ENCODE measurements at regions not wholly inside any gene's neighbourhood (a gene's known extent, or its start where the extent isn't known, plus 50 kb on each side); places are given as distances from the start of the nearest gene placed in this dataset.

- Histone ChIP-seq H3K4me3 (ENCODE audit: insufficient read depth, low read length) (no peak overlapping the region), H3K9me3 (ENCODE audit: low read depth, low read length) (no peaks in the 10 kb centered on the region), H3K27me3 (ENCODE audit: insufficient read depth, low read length) (no peaks in the 10 kb centered on the region), H2AFZ (ENCODE audit: low read length) (no peak overlapping the region), H4K20me1 (ENCODE audit: insufficient read depth, low read length) (no peaks in the 10 kb centered on the region), H3K4me2 (ENCODE audit: insufficient read depth, low read length) (no peak overlapping the region), H3K27ac (ENCODE audit: low read depth, low read length) (peak overlapping the region; percentile 100), H3K79me2 (ENCODE audit: insufficient read depth, low read length) (peaks cover 19% of the 10 kb centered on the region), H3K4me1 (ENCODE audit: insufficient read depth, low read length) (peaks cover 11% of the 10 kb centered on the region), H3K36me3 (ENCODE audit: insufficient read depth, low read length) (no peaks in the 10 kb centered on the region)
- TF ChIP-seq CTCF (IDR thresholded peaks at IDR 0.05; ENCODE audit: extremely low read depth, low read depth, low read length), result no peak
- no peak for DNase-seq (ENCODE audit: insufficient read length, low spot score, missing footprints)
Observed at GRCh38 chr6:27840572-27840971, 71.6 kb downstream of the OR2B2 start.

- Histone ChIP-seq H3K4me3 (ENCODE audit: insufficient read depth, low read length) (peak overlapping the region; percentile 83), H3K4me1 (ENCODE audit: insufficient read depth, low read length) (peaks cover 11% of the 10 kb centered on the region), H3K27ac (ENCODE audit: low read depth, low read length) (peak overlapping the region; percentile 100), H3K9me3 (ENCODE audit: low read depth, low read length) (no peaks in the 10 kb centered on the region), H3K36me3 (ENCODE audit: insufficient read depth, low read length) (no peaks in the 10 kb centered on the region), H2AFZ (ENCODE audit: low read length) (peak overlapping the region; percentile 55), H4K20me1 (ENCODE audit: insufficient read depth, low read length) (no peaks in the 10 kb centered on the region), H3K4me2 (ENCODE audit: insufficient read depth, low read length) (peak overlapping the region; percentile 94), H3K79me2 (ENCODE audit: insufficient read depth, low read length) (peaks cover 23% of the 10 kb centered on the region), H3K27me3 (ENCODE audit: insufficient read depth, low read length) (no peaks in the 10 kb centered on the region)
- DNase-seq (ENCODE audit: insufficient read length, low spot score, missing footprints), result peak; percentile 85
- no peak for TF ChIP-seq CTCF (IDR thresholded peaks at IDR 0.05; ENCODE audit: extremely low read depth, low read depth, low read length)
Observed at GRCh38 chr6:27839626-27840475, 72.3 kb downstream of the OR2B2 start.

- no peak for TF ChIP-seq CTCF (IDR thresholded peaks at IDR 0.05; ENCODE audit: extremely low read depth, low read depth, low read length)
- Histone ChIP-seq H3K9me3 (ENCODE audit: low read depth, low read length) (no peaks in the 10 kb centered on the region), H3K4me1 (ENCODE audit: insufficient read depth, low read length) (peaks cover 11% of the 10 kb centered on the region), H4K20me1 (ENCODE audit: insufficient read depth, low read length) (no peaks in the 10 kb centered on the region), H2AFZ (ENCODE audit: low read length) (peak overlapping the region; percentile 70), H3K4me3 (ENCODE audit: insufficient read depth, low read length) (peak overlapping the region; percentile 83), H3K4me2 (ENCODE audit: insufficient read depth, low read length) (peak overlapping the region; percentile 94), H3K36me3 (ENCODE audit: insufficient read depth, low read length) (no peaks in the 10 kb centered on the region), H3K27ac (ENCODE audit: low read depth, low read length) (peak overlapping the region; percentile 100), H3K79me2 (ENCODE audit: insufficient read depth, low read length) (peaks cover 28% of the 10 kb centered on the region), H3K27me3 (ENCODE audit: insufficient read depth, low read length) (no peaks in the 10 kb centered on the region)
- DNase-seq (ENCODE audit: insufficient read length, low spot score, missing footprints), result no peak
Observed at GRCh38 chr6:27838945-27839625, 73.1 kb downstream of the OR2B2 start.

Data from osteoblast (primary cell).